H1 (cell line): ENCODE measurements at regions not wholly inside any gene's neighbourhood (a gene's known extent, or its start where the extent isn't known, plus 50 kb on each side); places are given as distances from the start of the nearest gene placed in this dataset.

Experiments
- CTCF ChIA-PET: fragments of 300-600 bp; sonication (Branson Sonifier 250); formaldehyde crosslinking; loops from one replicate; lab custom pipeline; 2021; ENCODE audit not compliant: partially characterized antibody; lab: Charles Lee
- POLR2A ChIA-PET: fragments of 300-600 bp; sonication (Branson Sonifier 250); formaldehyde crosslinking; loops from one replicate; lab custom pipeline; 2021; ENCODE audit warnings: inconsistent platforms; ENCODE audit not compliant: partially characterized antibody; lab: Charles Lee
- DNase-seq, 2 experiments: peaks; one replicate each; pipeline versions ENCODE4 v3.0.0 to v3.0.0-alpha.2; 2010 to 2022; ENCODE audit warnings: low spot score in 2 of 2, low read depth in 1 of 2, mixed read lengths in 1 of 2
- FAIRE-seq: peaks from 2 replicates; lab custom pipeline; 2011; peaks lifted over from hg19 to GRCh38; lab: Jason Lieb, UNC
- H2AFZ ChIP-seq: 2 replicates; pipeline ENCODE4 v1.8.1; 2012; ENCODE audit warnings: low read length, inconsistent platforms
- H2AK5ac ChIP-seq: 2 replicates; pipeline ENCODE4 v1.6.1; 2013; ENCODE audit warnings: low read depth, low read length
- H2BK120ac ChIP-seq: replicated peaks from 2 replicates; pipeline ENCODE3; 2013; ENCODE audit warnings: low read depth, low read length, inconsistent platforms
- H2BK12ac ChIP-seq: 2 replicates; pipeline ENCODE4 v1.6.1; 2013; ENCODE audit warnings: low read depth, low read length
- H2BK15ac ChIP-seq: 2 replicates; pipeline ENCODE4 v1.6.1; 2013; ENCODE audit warnings: low read length
- H2BK20ac ChIP-seq: 2 replicates; pipeline ENCODE4 v1.6.1; 2013; ENCODE audit warnings: low read length
- H2BK5ac ChIP-seq: 2 replicates; pipeline ENCODE4 v1.6.1; 2013; ENCODE audit warnings: low read depth, low read length
- H3K14ac ChIP-seq: 2 replicates; pipeline ENCODE4 v1.6.1; 2013; ENCODE audit warnings: inconsistent platforms; ENCODE audit not compliant: insufficient read length
- H3K18ac ChIP-seq: 2 replicates; pipeline ENCODE4 v1.6.1; 2013; ENCODE audit warnings: low read length; ENCODE audit errors: extremely low read depth
- H3K23ac ChIP-seq: 2 replicates; pipeline ENCODE4 v1.6.1; 2013; ENCODE audit warnings: inconsistent platforms; ENCODE audit not compliant: insufficient read length
- H3K23me2 ChIP-seq: 2 replicates; pipeline ENCODE4 v1.6.1; 2013; ENCODE audit warnings: low read depth, low read length
- H3K27ac ChIP-seq: 2 replicates; pipeline ENCODE4 v1.6.1; 2011; ENCODE audit warnings: low read depth, low read length, inconsistent platforms
- H3K27me3 ChIP-seq, 4 experiments: replicated peaks in 1 of 4; 1 replicate in 1 of 4; 2 replicates in 3 of 4; pipeline versions ENCODE4 v1.6.1 to v1.8.1; 2011 to 2013; ENCODE audit warnings: low read length in 3 of 4, mild to moderate bottlenecking in 3 of 4, inconsistent platforms in 2 of 4, mixed read lengths in 2 of 4, moderate library complexity in 1 of 4; ENCODE audit not compliant: control insufficient read depth in 3 of 4, insufficient read depth in 3 of 4; ENCODE audit errors: extremely low read depth in 1 of 4
- H3K36me3 ChIP-seq, 4 experiments: 2 replicates each; pipeline versions ENCODE4 v1.6.1 to v1.8.1; 2011 to 2013; ENCODE audit warnings: mild to moderate bottlenecking in 4 of 4, low read length in 3 of 4, moderate library complexity in 2 of 4, control low read depth in 1 of 4, inconsistent platforms in 1 of 4; ENCODE audit not compliant: insufficient read depth in 4 of 4, control insufficient read depth in 2 of 4
- H3K4ac ChIP-seq: replicated peaks from 2 replicates; pipeline ENCODE3; 2013; ENCODE audit warnings: low read length, low read depth, mixed read lengths, inconsistent platforms; ENCODE audit not compliant: insufficient read length
- H3K4me1 ChIP-seq, 4 experiments: replicated peaks in 1 of 4; 1 replicate in 1 of 4; 2 replicates in 3 of 4; pipeline versions ENCODE4 v1.6.1 to v1.8.1; 2011 to 2013; ENCODE audit warnings: low read length in 3 of 4, inconsistent platforms in 2 of 4, mixed read lengths in 1 of 4; ENCODE audit not compliant: insufficient read depth in 4 of 4, control insufficient read depth in 3 of 4
- H3K4me2 ChIP-seq, 2 experiments: 2 replicates each; pipeline versions ENCODE4 v1.6.1 to v1.8.1; 2011 to 2013; ENCODE audit warnings: low read depth in 2 of 2, low read length in 2 of 2, control low read depth in 1 of 2, inconsistent platforms in 1 of 2, mild to moderate bottlenecking in 1 of 2; ENCODE audit not compliant: insufficient read depth in 1 of 2
- H3K4me3 ChIP-seq, 4 experiments: fragments of 200-600, 300-600 bp in 1 of 4; sonication (generic), shearing (Covaris generic), sonication (Bioruptor Twin) in 1 of 4; 2 replicates each; pipeline versions ENCODE4 v1.5.1 to v1.8.1; 2011 to 2016; ENCODE audit warnings: low read length in 4 of 4, low read depth in 3 of 4, control low read depth in 2 of 4, inconsistent platforms in 2 of 4, mild to moderate bottlenecking in 2 of 4, mixed read lengths in 1 of 4, moderate library complexity in 1 of 4; ENCODE audit not compliant: insufficient read depth in 2 of 4; ENCODE audit errors: extremely low read depth in 1 of 4
- H3K56ac ChIP-seq: replicated peaks from 2 replicates; pipeline ENCODE3; 2013; ENCODE audit warnings: low read depth, mild to moderate bottlenecking, mixed read lengths, low read length, inconsistent platforms; ENCODE audit not compliant: insufficient read length
- H3K79me1 ChIP-seq: 2 replicates; pipeline ENCODE4 v1.6.1; 2013; ENCODE audit warnings: low read depth, low read length, control low read depth
- H3K79me2 ChIP-seq, 2 experiments: 2 replicates each; pipeline versions ENCODE4 v1.6.1 to v1.8.1; 2012 to 2013; ENCODE audit warnings: low read length in 2 of 2, mild to moderate bottlenecking in 2 of 2, inconsistent platforms in 1 of 2; ENCODE audit not compliant: insufficient read depth in 2 of 2, control insufficient read depth in 1 of 2
- H3K9ac ChIP-seq, 4 experiments: replicated peaks in 1 of 4; 1 replicate in 1 of 4; 2 replicates in 3 of 4; pipeline versions ENCODE4 v1.6.1 to v1.8.1; 2011 to 2013; ENCODE audit warnings: low read depth in 3 of 4, low read length in 3 of 4, control low read depth in 2 of 4, mild to moderate bottlenecking in 2 of 4, moderate library complexity in 2 of 4, inconsistent platforms in 1 of 4; ENCODE audit errors: extremely low read depth in 1 of 4
- H3K9me3 ChIP-seq, 2 experiments: 2 replicates each; pipeline versions ENCODE4 v1.6.1 to v1.8.1; 2012 to 2013; ENCODE audit warnings: mild to moderate bottlenecking in 2 of 2, moderate library complexity in 2 of 2, control low read depth in 1 of 2, inconsistent platforms in 1 of 2, low read depth in 1 of 2, low read length in 1 of 2, mixed read lengths in 1 of 2; ENCODE audit not compliant: insufficient read depth in 2 of 2
- H4K20me1 ChIP-seq, 2 experiments: replicated peaks in 1 of 2; 2 replicates each; pipeline versions ENCODE3 to v1.8.1; 2011 to 2013; ENCODE audit warnings: inconsistent platforms in 2 of 2, low read length in 2 of 2, mild to moderate bottlenecking in 1 of 2; ENCODE audit not compliant: insufficient read depth in 2 of 2, control insufficient read depth in 1 of 2
- H4K5ac ChIP-seq: 2 replicates; pipeline ENCODE4 v1.6.1; 2013; ENCODE audit warnings: low read length, low read depth, mixed read lengths, inconsistent platforms; ENCODE audit not compliant: insufficient read length
- H4K8ac ChIP-seq: 2 replicates; pipeline ENCODE4 v1.8.0; 2013; ENCODE audit warnings: mild to moderate bottlenecking, moderate library complexity, low read length, inconsistent platforms; ENCODE audit not compliant: insufficient read depth; ENCODE audit errors: extremely low read depth
- H4K91ac ChIP-seq: replicated peaks from 2 replicates; pipeline ENCODE3; 2013; ENCODE audit warnings: low read length, mixed read lengths, inconsistent platforms; ENCODE audit not compliant: insufficient read length
- E2F6 ChIP-seq: IDR thresholded peaks from 2 replicates; pipeline ENCODE4 v1.6.1; 2012; ENCODE audit warnings: inconsistent platforms
- GABPA ChIP-seq: IDR thresholded peaks from 2 replicates; pipeline ENCODE4 v1.6.1; 2011; ENCODE audit warnings: mild to moderate bottlenecking, low read length, moderate library complexity, borderline replicate concordance; ENCODE audit not compliant: insufficient read depth
- NANOG ChIP-seq: IDR thresholded peaks from 2 replicates; pipeline ENCODE4 v1.6.1; 2011; ENCODE audit warnings: low read length, low read depth, mild to moderate bottlenecking, inconsistent platforms; ENCODE audit not compliant: insufficient read depth, poor library complexity, severe bottlenecking
- TCF12 ChIP-seq: IDR thresholded peaks from 2 replicates; pipeline ENCODE4 v1.6.1; 2011; ENCODE audit warnings: low read depth, mild to moderate bottlenecking, low read length
- whole genome bisulfite sequencing, 2 experiments: shearing (Covaris generic) in 1 of 2; methylation state at CpG; one replicate each; pipeline versions ENCODE4 v1.1.6 to v1.1.7; 2013 to 2015; ENCODE audit warnings: low lambda C conversion rate in 2 of 2, mixed read lengths in 2 of 2, inconsistent platforms in 1 of 2, low coverage in 1 of 2, missing lambda C conversion rate in 1 of 2; ENCODE audit not compliant: insufficient replicate concordance in 2 of 2, insufficient coverage in 1 of 2, insufficient read length in 1 of 2; ENCODE audit errors: extremely low coverage in 1 of 2, missing lambda C conversion rate in 1 of 2; 5-methylcytosine and 5-hydroxymethylcytosine counted together

- H4K8ac ChIP-seq, result no peak overlapping the region
- H2BK120ac ChIP-seq, result no peak overlapping the region
- H3K79me2 ChIP-seq, result no peaks in the 10 kb centered on the region
- H3K9ac ChIP-seq, result no peak overlapping the region
- no peak overlapping the region for H2BK12ac ChIP-seq
- ChIA-PET CTCF (interaction anchor here (5.4 kb wide), 1 partner anchor 9 kb away, joined by 30 read pairs; no protein-coding TSS in a partner anchor), POLR2A (no interaction called here)
- H2BK5ac ChIP-seq, result no peak overlapping the region
- H4K5ac ChIP-seq, result no peak overlapping the region
- no peaks in the 10 kb centered on the region for H3K4me1 ChIP-seq
- no peak overlapping the region for H2AK5ac ChIP-seq
- no peaks in the 10 kb centered on the region for H3K27me3 ChIP-seq
- peaks cover 3 to 9% of the 10 kb centered on the region in 2 experiments; a peak in 1 of 4 replicates for H3K9me3 ChIP-seq
- FAIRE-seq (no peak), DNase-seq (no peak)
- H3K79me1 ChIP-seq, result no peaks in the 10 kb centered on the region
- H3K4me3 ChIP-seq, result no peak overlapping the region
- H3K27ac ChIP-seq, result no peak overlapping the region
- TF ChIP-seq NANOG (no peak), GABPA (no peak), E2F6 (no peak), TCF12 (no peak)
- no peak overlapping the region for H3K56ac ChIP-seq
- no peak overlapping the region for H3K18ac ChIP-seq
- H2BK20ac ChIP-seq, result no peak overlapping the region
- no peaks in the 10 kb centered on the region; the same call in 1 of the 2 replicates for H3K23me2 ChIP-seq
- no peaks in the 10 kb centered on the region for H4K20me1 ChIP-seq
- WGBS, 2 experiments, result 82% methylated on average over 2 of the region's 2 CpGs; no CpG with 5 or more reads in 1 of the 2 experiments
- no peak overlapping the region for H2BK15ac ChIP-seq
- no peak overlapping the region for H4K91ac ChIP-seq
- H3K36me3 ChIP-seq, result no peaks in the 10 kb centered on the region
- no peak overlapping the region; the same call in 1 of the 2 replicates for H2AFZ ChIP-seq
- H3K23ac ChIP-seq, result no peak overlapping the region
- H3K14ac ChIP-seq, result no peak overlapping the region
- H3K4ac ChIP-seq, result no peak overlapping the region
- no peak overlapping the region for H3K4me2 ChIP-seq
Measured at GRCh38 chr11:43012606-43013005, 299.2 kb upstream of the API5 start.
